Kidney (tissue), 13 donors: ENCODE measurements at regions not wholly inside any gene's neighbourhood (a gene's known extent, or its start where the extent isn't known, plus 50 kb on each side); places are given as distances from the start of the nearest gene placed in this dataset.

ENCODE experiments used
- DNase-seq, 5 donors: peaks; one replicate each; pipeline ENCODE4 v3.0.0-alpha.2; 2013 to 2020
- FAIRE-seq: peaks from 2 replicates; lab custom pipeline; 2012; peaks lifted over from hg19 to GRCh38; lab: Jason Lieb, UNC
- H3K27ac ChIP-seq, 2 donors: one replicate each; pipeline ENCODE4 v1.7.0; 2013; ENCODE audit warnings: low read depth in 2 of 2, low read length in 2 of 2, inconsistent platforms in 1 of 2
- H3K27me3 ChIP-seq: one replicate; pipeline ENCODE4 v1.7.1; 2013; ENCODE audit warnings: low read length, inconsistent platforms; ENCODE audit not compliant: control insufficient read depth, insufficient read depth
- H3K36me3 ChIP-seq, 3 donors: one replicate each; pipeline versions ENCODE4 v1.7.0 to v1.7.1; 2013; ENCODE audit warnings: low read length in 3 of 3, control low read depth in 1 of 3, inconsistent platforms in 1 of 3; ENCODE audit not compliant: insufficient read depth in 3 of 3, control insufficient read depth in 2 of 3
- H3K4me1 ChIP-seq, 3 donors: one replicate each; pipeline versions ENCODE4 v1.7.0 to v1.7.1; 2013; ENCODE audit warnings: low read length in 3 of 3, inconsistent platforms in 1 of 3, low read depth in 1 of 3; ENCODE audit not compliant: control insufficient read depth in 2 of 3, insufficient read depth in 2 of 3
- H3K4me3 ChIP-seq, 3 donors: one replicate each; pipeline versions ENCODE4 v1.7.0 to v1.8.1; 2013; ENCODE audit warnings: low read length in 3 of 3, control low read depth in 1 of 3, inconsistent platforms in 1 of 3
- H3K9ac ChIP-seq, 3 donors: one replicate each; pipeline versions ENCODE4 v1.7.0 to v1.7.1; 2013; ENCODE audit warnings: low read length in 3 of 3, control low read depth in 1 of 3, inconsistent platforms in 1 of 3
- H3K9me3 ChIP-seq, 3 donors: one replicate each; pipeline versions ENCODE4 v1.7.0 to v1.7.1; 2013; ENCODE audit warnings: low read length in 3 of 3, control low read depth in 1 of 3, inconsistent platforms in 1 of 3; ENCODE audit not compliant: control insufficient read depth in 2 of 3, insufficient read depth in 1 of 3
- CTCF ChIP-seq: IDR thresholded peaks from 3 replicates; pipeline ENCODE4 v1.5.1; 2012; ENCODE audit warnings: mild to moderate bottlenecking, moderate library complexity, borderline replicate concordance; ENCODE audit not compliant: insufficient read depth; ENCODE audit errors: extremely low read depth
- intact Hi-C: fragments of 100-400 bp; cut with DNase I; formaldehyde crosslinking; loops from one replicate; pipeline ENCODE4 v1.11.1; 2022
- donor health status: control.
- donor health status: control.
- donor health status: control.
- donor health status: control.
- donor health status: control.
- donor health status: DM: yes; HTN: yes; CAD: no.
- donor health status: Normal renal cell carcinoma (clear cell type).

GRCh38 chr15:97446138-97446537 is 514.4 kb upstream of the ARRDC4 start:
- no peak for DNase-seq

GRCh38 chr15:97456521-97457202 is 503.8 kb upstream of the ARRDC4 start:
- Histone ChIP-seq H3K4me1 (no peaks in the 10 kb centered on the region), H3K9ac (no peak overlapping the region), H3K27me3 (no peaks in the 10 kb centered on the region), H3K27ac (no peak overlapping the region), H3K9me3 (no peaks in the 10 kb centered on the region), H3K4me3 (no peak overlapping the region), H3K36me3 (no peaks in the 10 kb centered on the region)
- FAIRE-seq, result no peak
- intact Hi-C loops, result no loop called here
- no peak for TF ChIP-seq CTCF
- DNase-seq, result peak in 3 of 5 donors; percentile 25 to 71 (median 71)

More at GRCh38 chr15:97446138-97446537, 514.4 kb upstream of the ARRDC4 start:
- H3K36me3 ChIP-seq, result no peaks in the 10 kb centered on the region
- no peak for FAIRE-seq
- H3K27ac ChIP-seq, result no peak overlapping the region
- H3K9ac ChIP-seq, result no peak overlapping the region
- no peaks in the 10 kb centered on the region for H3K4me1 ChIP-seq
- no peaks in the 10 kb centered on the region for H3K9me3 ChIP-seq
- H3K27me3 ChIP-seq, result no peaks in the 10 kb centered on the region
- TF ChIP-seq CTCF, result no peak
- intact Hi-C loops, result no loop called here
- no peak overlapping the region for H3K4me3 ChIP-seq

GRCh38 chr15:97457203-97457847 is 503.2 kb upstream of the ARRDC4 start:
- TF ChIP-seq CTCF, result no peak
- Histone ChIP-seq H3K36me3 (no peaks in the 10 kb centered on the region), H3K9ac (no peak overlapping the region), H3K4me1 (no peaks in the 10 kb centered on the region), H3K9me3 (no peaks in the 10 kb centered on the region), H3K4me3 (no peak overlapping the region), H3K27me3 (no peaks in the 10 kb centered on the region), H3K27ac (no peak overlapping the region)
- FAIRE-seq, result no peak
- no peak for DNase-seq
- intact Hi-C loops, result no loop called here
